ENCODE measurements at regions not wholly inside any gene's neighbourhood (a gene's known extent, or its start where the extent isn't known, plus 50 kb on each side); places are given as distances from the start of the nearest gene placed in this dataset.

DNA sequence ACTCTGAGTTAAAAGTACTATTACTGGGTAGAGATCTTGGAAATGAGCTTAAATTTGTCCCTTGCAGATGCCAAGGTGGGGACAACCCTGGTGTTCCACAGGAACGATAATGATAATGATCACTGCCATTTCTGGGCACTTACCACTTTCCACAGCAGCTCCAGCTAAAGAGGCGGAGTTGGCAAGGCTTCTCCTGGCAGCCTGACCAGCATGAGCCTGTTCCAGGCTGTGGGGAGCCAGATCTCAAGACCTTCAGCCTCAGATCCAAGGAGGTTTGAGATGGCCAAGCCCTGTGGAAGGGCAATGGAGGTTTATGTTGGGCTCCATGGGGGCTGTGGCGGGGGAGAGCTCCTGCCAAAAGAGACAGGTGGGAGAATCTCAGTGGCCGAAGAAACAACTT is 244.9 kb upstream of the MVB12B start:
- Histone ChIP-seq H3K27ac (ENCODE audit: low read length) (no peak overlapping the region), H3K27me3 (ENCODE audit: insufficient read depth, low read depth, low read length) (peaks cover 4% of the 10 kb centered on the region), H3F3A (ENCODE audit: insufficient read depth, low read length, poor library complexity, severe bottlenecking) (no peaks in the 10 kb centered on the region), H3K9me3 (ENCODE audit: low read length) (no peaks in the 10 kb centered on the region), H3K9me2 (ENCODE audit: insufficient read depth, low read length) (no peaks in the 10 kb centered on the region), H3K4me2 (ENCODE audit: low read length) (no peak overlapping the region), H3K36me3 (ENCODE audit: insufficient read depth, low read length) (no peaks in the 10 kb centered on the region), H3K9ac (ENCODE audit: low read length) (no peak overlapping the region), H2AFZ (ENCODE audit: low read depth, low read length) (no peak overlapping the region), H3K79me2 (replicated peaks; ENCODE audit: insufficient read depth, low read length) (no peaks in the 10 kb centered on the region), H4K20me1 (ENCODE audit: insufficient read depth) (no peaks in the 10 kb centered on the region), H3K4me3 (ENCODE audit: low read length) (no peak overlapping the region)
- TF ChIP-seq CTCF (IDR thresholded peaks at IDR 0.05; ENCODE audit: poor library complexity, severe bottlenecking) (no peak), SMC3 (conservative IDR thresholded peaks at IDR 0.05; ENCODE audit: poor library complexity) (no peak), POLR2AphosphoS5 (IDR thresholded peaks at IDR 0.05) (no peak), EZH2 (IDR thresholded peaks at IDR 0.05; ENCODE audit: borderline replicate concordance, insufficient read depth, low read length, poor library complexity, severe bottlenecking) (no peak), EP300 (conservative IDR thresholded peaks at IDR 0.05; ENCODE audit: poor library complexity, severe bottlenecking) (no peak), TAF1 (IDR thresholded peaks at IDR 0.05; ENCODE audit: low read depth) (no peak), RAD21 (conservative IDR thresholded peaks at IDR 0.05) (no peak), MXI1 (conservative IDR thresholded peaks at IDR 0.05; ENCODE audit: poor library complexity, severe bottlenecking) (no peak)
- TF ChIP-seq, protein P1, sequence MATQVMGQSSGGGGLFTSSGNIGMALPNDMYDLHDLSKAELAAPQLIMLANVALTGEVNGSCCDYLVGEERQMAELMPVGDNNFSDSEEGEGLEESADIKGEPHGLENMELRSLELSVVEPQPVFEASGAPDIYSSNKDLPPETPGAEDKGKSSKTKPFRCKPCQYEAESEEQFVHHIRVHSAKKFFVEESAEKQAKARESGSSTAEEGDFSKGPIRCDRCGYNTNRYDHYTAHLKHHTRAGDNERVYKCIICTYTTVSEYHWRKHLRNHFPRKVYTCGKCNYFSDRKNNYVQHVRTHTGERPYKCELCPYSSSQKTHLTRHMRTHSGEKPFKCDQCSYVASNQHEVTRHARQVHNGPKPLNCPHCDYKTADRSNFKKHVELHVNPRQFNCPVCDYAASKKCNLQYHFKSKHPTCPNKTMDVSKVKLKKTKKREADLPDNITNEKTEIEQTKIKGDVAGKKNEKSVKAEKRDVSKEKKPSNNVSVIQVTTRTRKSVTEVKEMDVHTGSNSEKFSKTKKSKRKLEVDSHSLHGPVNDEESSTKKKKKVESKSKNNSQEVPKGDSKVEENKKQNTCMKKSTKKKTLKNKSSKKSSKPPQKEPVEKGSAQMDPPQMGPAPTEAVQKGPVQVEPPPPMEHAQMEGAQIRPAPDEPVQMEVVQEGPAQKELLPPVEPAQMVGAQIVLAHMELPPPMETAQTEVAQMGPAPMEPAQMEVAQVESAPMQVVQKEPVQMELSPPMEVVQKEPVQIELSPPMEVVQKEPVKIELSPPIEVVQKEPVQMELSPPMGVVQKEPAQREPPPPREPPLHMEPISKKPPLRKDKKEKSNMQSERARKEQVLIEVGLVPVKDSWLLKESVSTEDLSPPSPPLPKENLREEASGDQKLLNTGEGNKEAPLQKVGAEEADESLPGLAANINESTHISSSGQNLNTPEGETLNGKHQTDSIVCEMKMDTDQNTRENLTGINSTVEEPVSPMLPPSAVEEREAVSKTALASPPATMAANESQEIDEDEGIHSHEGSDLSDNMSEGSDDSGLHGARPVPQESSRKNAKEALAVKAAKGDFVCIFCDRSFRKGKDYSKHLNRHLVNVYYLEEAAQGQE (IDR thresholded peaks at IDR 0.05; ENCODE audit: borderline replicate concordance), result no peak

DNA sequence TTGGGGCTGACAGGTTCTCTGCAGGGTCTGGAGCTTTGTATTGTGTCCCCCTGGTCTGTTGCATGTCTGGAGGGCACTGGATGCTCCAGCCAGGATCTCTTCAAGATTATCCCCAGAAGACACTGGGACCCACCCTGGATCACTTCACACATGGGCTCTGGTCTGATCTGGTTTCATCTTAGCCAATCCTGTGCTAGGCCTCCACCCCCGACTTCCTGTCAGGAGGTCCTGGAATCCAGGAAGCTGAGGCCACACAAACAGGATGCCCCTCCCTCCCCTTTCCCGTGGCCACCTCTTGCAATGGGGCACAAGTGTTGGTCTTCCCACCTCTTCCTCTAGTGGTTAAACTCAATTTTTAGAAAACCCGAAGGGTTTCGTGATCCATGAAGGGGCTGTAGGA is 242.6 kb upstream of the MVB12B start:
- Histone ChIP-seq H3K36me3 (ENCODE audit: insufficient read depth, low read length) (no peaks in the 10 kb centered on the region), H4K20me1 (ENCODE audit: insufficient read depth) (no peaks in the 10 kb centered on the region), H2AFZ (ENCODE audit: low read depth, low read length) (no peak overlapping the region), H3K9ac (ENCODE audit: low read length) (peak overlapping the region; percentile 28), H3K27me3 (ENCODE audit: insufficient read depth, low read depth, low read length) (peaks cover 4% of the 10 kb centered on the region), H3K9me2 (ENCODE audit: insufficient read depth, low read length) (no peaks in the 10 kb centered on the region), H3K4me2 (ENCODE audit: low read length) (no peak overlapping the region), H3K27ac (ENCODE audit: low read length) (peak overlapping the region; percentile 49), H3K9me3 (ENCODE audit: low read length) (no peaks in the 10 kb centered on the region), H3K4me3 (ENCODE audit: low read length) (no peak overlapping the region), H3K79me2 (replicated peaks; ENCODE audit: insufficient read depth, low read length) (no peaks in the 10 kb centered on the region), H3F3A (ENCODE audit: insufficient read depth, low read length, poor library complexity, severe bottlenecking) (no peaks in the 10 kb centered on the region)
- no peak for TF ChIP-seq POLR2AphosphoS5 (IDR thresholded peaks at IDR 0.05)

GRCh38 chr9:126084696-126085095 is 241.9 kb upstream of the MVB12B start:
- Histone ChIP-seq H3K27me3 (ENCODE audit: insufficient read depth, low read depth, low read length) (peaks cover 4% of the 10 kb centered on the region), H3K9ac (ENCODE audit: low read length) (peak overlapping the region; percentile 28)

More at GRCh38 chr9:126084696-126085095, 241.9 kb upstream of the MVB12B start:
- Histone ChIP-seq H3K9me3 (ENCODE audit: low read length) (no peaks in the 10 kb centered on the region), H3K4me3 (ENCODE audit: low read length) (peak overlapping the region; percentile 4), H3F3A (ENCODE audit: insufficient read depth, low read length, poor library complexity, severe bottlenecking) (no peaks in the 10 kb centered on the region), H2AFZ (ENCODE audit: low read depth, low read length) (no peak overlapping the region), H3K27ac (ENCODE audit: low read length) (peak overlapping the region; percentile 49), H3K9me2 (ENCODE audit: insufficient read depth, low read length) (no peaks in the 10 kb centered on the region), H3K4me2 (ENCODE audit: low read length) (no peak overlapping the region), H4K20me1 (ENCODE audit: insufficient read depth) (no peaks in the 10 kb centered on the region), H3K79me2 (replicated peaks; ENCODE audit: insufficient read depth, low read length) (no peaks in the 10 kb centered on the region), H3K36me3 (ENCODE audit: insufficient read depth, low read length) (no peaks in the 10 kb centered on the region)
- TF ChIP-seq, protein P1 (IDR thresholded peaks at IDR 0.05; ENCODE audit: borderline replicate concordance), result no peak
- TF ChIP-seq CTCF (IDR thresholded peaks at IDR 0.05; ENCODE audit: poor library complexity, severe bottlenecking) (no peak), POLR2AphosphoS5 (IDR thresholded peaks at IDR 0.05) (no peak), TAF1 (IDR thresholded peaks at IDR 0.05; ENCODE audit: low read depth) (no peak), SMC3 (conservative IDR thresholded peaks at IDR 0.05; ENCODE audit: poor library complexity) (no peak), EZH2 (IDR thresholded peaks at IDR 0.05; ENCODE audit: borderline replicate concordance, insufficient read depth, low read length, poor library complexity, severe bottlenecking) (no peak), MXI1 (conservative IDR thresholded peaks at IDR 0.05; ENCODE audit: poor library complexity, severe bottlenecking) (no peak), EP300 (conservative IDR thresholded peaks at IDR 0.05; ENCODE audit: poor library complexity, severe bottlenecking) (no peak), RAD21 (conservative IDR thresholded peaks at IDR 0.05) (no peak)
